ENCODE measurements at regions not wholly inside any gene's neighbourhood (a gene's known extent, or its start where the extent isn't known, plus 50 kb on each side); places are given as distances from the start of the nearest gene placed in this dataset.

GRCh38 chr3:40657623-40658022, 132.9 kb downstream of the ZNF621 start:
- TF ChIP-seq CTCF (optimal IDR thresholded peaks at IDR 0.05 in 1 of 3, IDR thresholded peaks at IDR 0.05 in 1 of 3, conservative IDR thresholded peaks at IDR 0.05 in 1 of 3; ENCODE audit: extremely low read depth in 1 of 3, insufficient read depth in 2 of 3, low read length in 3 of 3) (no peak), EZH2 (IDR thresholded peaks at IDR 0.05; ENCODE audit: low read length) (no peak)

Measured in keratinocyte (primary cell).